KMS-11 (cell line): ENCODE measurements at regions not wholly inside any gene's neighbourhood (a gene's known extent, or its start where the extent isn't known, plus 50 kb on each side); places are given as distances from the start of the nearest gene placed in this dataset.

Experiments
- H2AFZ ChIP-seq: fragments of 200-600 bp; sonication (generic); 2 replicates; pipeline ENCODE4 v1.6.1; 2016; ENCODE audit warnings: antibody characterized with exemption, mixed run types, low read depth
- H3K27ac ChIP-seq: fragments of 200-600 bp; sonication (generic); 2 replicates; pipeline ENCODE4 v1.6.1; 2016; ENCODE audit warnings: mild to moderate bottlenecking, mixed run types
- H3K27me3 ChIP-seq: fragments of 200-600 bp; sonication (generic); 2 replicates; pipeline ENCODE4 v1.6.1; 2017; ENCODE audit warnings: mild to moderate bottlenecking, low read depth, mixed run types, moderate library complexity; ENCODE audit not compliant: insufficient read depth
- H3K36me3 ChIP-seq: fragments of 200-600 bp; sonication (generic); 2 replicates; pipeline ENCODE4 v1.6.1; 2017; ENCODE audit warnings: mild to moderate bottlenecking, mixed run types; ENCODE audit not compliant: insufficient read depth
- H3K4me1 ChIP-seq: fragments of 200-600 bp; sonication (generic); 2 replicates; pipeline ENCODE4 v1.6.1; 2016; ENCODE audit warnings: mild to moderate bottlenecking, low read depth, mixed run types; ENCODE audit not compliant: poor library complexity, severe bottlenecking
- H3K4me2 ChIP-seq: fragments of 200-600 bp; sonication (generic); 2 replicates; pipeline ENCODE4 v1.7.0; 2016; ENCODE audit warnings: mild to moderate bottlenecking, mixed run types
- H3K4me3 ChIP-seq: fragments of 200-600 bp; sonication (generic); IDR thresholded peaks from 2 replicates; pipeline ENCODE4 v1.6.1; 2017; ENCODE audit warnings: low read depth, low read length, mixed read lengths; ENCODE audit not compliant: insufficient read depth
- H3K79me2 ChIP-seq: fragments of 200-600 bp; sonication (generic); 2 replicates; pipeline ENCODE4 v1.6.1; 2016; ENCODE audit warnings: low read depth, mixed run types; ENCODE audit not compliant: insufficient read depth
- H3K9ac ChIP-seq: fragments of 200-600 bp; sonication (generic); 2 replicates; pipeline ENCODE4 v1.6.1; 2016; ENCODE audit warnings: mild to moderate bottlenecking, mixed run types
- H4K20me1 ChIP-seq: fragments of 200-600 bp; sonication (generic); 2 replicates; pipeline ENCODE4 v1.6.1; 2016; ENCODE audit warnings: mild to moderate bottlenecking, mixed run types; ENCODE audit not compliant: insufficient read depth
- TF ChIP-seq, protein P1 (sequence below): fragments of 200-600 bp; sonication (generic); conservative IDR thresholded peaks from 2 replicates; pipeline ENCODE4 v1.6.1; 2017; ENCODE audit warnings: low read depth, mild to moderate bottlenecking, antibody characterized with exemption, low read length, moderate library complexity, mixed read lengths

DNA sequence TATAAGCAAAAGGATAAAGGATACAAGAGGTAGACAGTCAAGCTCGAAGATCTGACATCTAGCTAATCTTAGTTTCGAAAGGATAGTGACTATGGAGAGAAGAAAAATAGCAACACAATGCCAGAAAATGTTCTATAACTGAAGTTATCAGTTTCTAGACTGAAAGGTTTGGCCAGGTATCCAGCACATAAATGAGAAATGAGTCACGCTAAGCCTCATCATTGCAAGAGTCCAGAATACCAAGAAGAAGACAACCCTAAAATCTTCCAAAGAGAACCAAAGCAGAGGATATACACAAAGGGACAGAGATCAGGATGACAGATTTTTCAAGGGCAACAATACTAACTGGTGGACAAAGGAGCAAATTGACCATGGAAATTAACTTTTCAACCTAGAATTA lies 237.0 kb downstream of the POSTN start:
- Histone ChIP-seq H3K27ac (no peak overlapping the region), H4K20me1 (no peaks in the 10 kb centered on the region), H3K27me3 (no peaks in the 10 kb centered on the region), H3K79me2 (no peaks in the 10 kb centered on the region), H3K9ac (no peak overlapping the region), H2AFZ (no peak overlapping the region), H3K36me3 (no peaks in the 10 kb centered on the region), H3K4me2 (no peak overlapping the region), H3K4me1 (no peaks in the 10 kb centered on the region), H3K4me3 (no peak overlapping the region)
- TF ChIP-seq, protein P1, sequence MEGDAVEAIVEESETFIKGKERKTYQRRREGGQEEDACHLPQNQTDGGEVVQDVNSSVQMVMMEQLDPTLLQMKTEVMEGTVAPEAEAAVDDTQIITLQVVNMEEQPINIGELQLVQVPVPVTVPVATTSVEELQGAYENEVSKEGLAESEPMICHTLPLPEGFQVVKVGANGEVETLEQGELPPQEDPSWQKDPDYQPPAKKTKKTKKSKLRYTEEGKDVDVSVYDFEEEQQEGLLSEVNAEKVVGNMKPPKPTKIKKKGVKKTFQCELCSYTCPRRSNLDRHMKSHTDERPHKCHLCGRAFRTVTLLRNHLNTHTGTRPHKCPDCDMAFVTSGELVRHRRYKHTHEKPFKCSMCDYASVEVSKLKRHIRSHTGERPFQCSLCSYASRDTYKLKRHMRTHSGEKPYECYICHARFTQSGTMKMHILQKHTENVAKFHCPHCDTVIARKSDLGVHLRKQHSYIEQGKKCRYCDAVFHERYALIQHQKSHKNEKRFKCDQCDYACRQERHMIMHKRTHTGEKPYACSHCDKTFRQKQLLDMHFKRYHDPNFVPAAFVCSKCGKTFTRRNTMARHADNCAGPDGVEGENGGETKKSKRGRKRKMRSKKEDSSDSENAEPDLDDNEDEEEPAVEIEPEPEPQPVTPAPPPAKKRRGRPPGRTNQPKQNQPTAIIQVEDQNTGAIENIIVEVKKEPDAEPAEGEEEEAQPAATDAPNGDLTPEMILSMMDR: no peak

- TF ChIP-seq, protein P1: no peak
- Histone ChIP-seq H3K27me3 (no peaks in the 10 kb centered on the region), H2AFZ (no peak overlapping the region), H3K4me2 (no peak overlapping the region), H3K27ac (no peak overlapping the region), H3K9ac (no peak overlapping the region), H3K79me2 (no peaks in the 10 kb centered on the region), H4K20me1 (no peaks in the 10 kb centered on the region), H3K36me3 (no peaks in the 10 kb centered on the region), H3K4me1 (no peaks in the 10 kb centered on the region), H3K4me3 (no peak overlapping the region)
Measured at GRCh38 chr13:37360556-37360955, 238.0 kb downstream of the POSTN start.

GRCh38 chr13:37357548-37357947 lies 241.0 kb downstream of the POSTN start:
- TF ChIP-seq, protein P1: no peak
- Histone ChIP-seq H4K20me1 (no peaks in the 10 kb centered on the region), H3K4me3 (no peak overlapping the region), H3K27me3 (no peaks in the 10 kb centered on the region), H3K27ac (no peak overlapping the region), H3K4me2 (no peak overlapping the region), H3K36me3 (no peaks in the 10 kb centered on the region), H3K79me2 (no peaks in the 10 kb centered on the region), H3K4me1 (no peaks in the 10 kb centered on the region), H3K9ac (no peak overlapping the region), H2AFZ (no peak overlapping the region)

DNA sequence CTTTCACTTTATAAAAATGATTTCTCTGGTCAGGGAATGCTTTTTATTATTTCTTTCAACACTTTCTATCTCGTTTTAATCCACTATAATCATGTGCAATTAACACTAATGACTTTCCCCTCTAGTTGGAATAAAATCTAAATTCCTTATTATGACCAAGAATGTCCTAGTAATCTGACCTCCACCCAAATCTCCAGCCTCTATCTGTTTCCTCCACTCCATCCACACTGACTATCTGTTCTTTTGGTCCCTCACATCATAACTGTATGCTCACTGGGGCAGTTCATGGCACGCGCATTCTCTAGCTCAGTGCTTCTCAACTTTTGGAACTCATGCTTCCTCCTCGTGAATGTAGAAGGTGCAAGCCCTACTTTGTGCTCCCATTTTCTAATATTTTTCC lies 244.7 kb downstream of the POSTN start:
- Histone ChIP-seq H3K36me3 (no peaks in the 10 kb centered on the region), H3K4me2 (no peak overlapping the region), H3K4me1 (no peaks in the 10 kb centered on the region), H4K20me1 (no peaks in the 10 kb centered on the region), H2AFZ (no peak overlapping the region), H3K27ac (no peak overlapping the region), H3K79me2 (no peaks in the 10 kb centered on the region), H3K9ac (no peak overlapping the region), H3K4me3 (no peak overlapping the region), H3K27me3 (no peaks in the 10 kb centered on the region)
- TF ChIP-seq, protein P1: no peak
